ENCODE measurements at regions not wholly inside any gene's neighbourhood (a gene's known extent, or its start where the extent isn't known, plus 50 kb on each side); places are given as distances from the start of the nearest gene placed in this dataset.

DNA sequence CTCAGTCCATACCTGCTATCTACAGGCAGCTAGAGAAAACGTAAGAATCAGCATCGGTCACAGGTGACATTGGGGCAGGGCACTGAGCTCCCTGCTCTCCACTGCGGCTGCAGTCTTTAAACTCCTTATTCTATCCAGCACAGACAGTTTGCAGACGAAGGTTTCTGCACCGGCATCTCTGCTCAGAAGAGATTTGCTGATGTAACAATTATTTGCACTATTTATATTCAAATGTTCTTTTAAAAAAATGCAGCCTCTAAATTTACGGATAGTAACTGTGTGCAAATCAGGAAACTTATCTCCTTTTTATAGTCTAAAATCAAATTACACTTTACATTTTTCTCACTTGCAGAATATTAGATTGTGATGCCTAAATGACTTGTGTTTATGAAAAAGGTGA is 671.0 kb downstream of the VRK1 start:
- H2AFZ ChIP-seq (ENCODE audit: low read depth, low read length), result no peak overlapping the region
- FAIRE-seq (no peak), DNase-seq (ENCODE audit: low read depth, low spot score) (no peak)
- POLR2A ChIA-PET, result no interaction called here
- dilution Hi-C loops (cut with MboI; ENCODE audit: extremely low pct_ligation_motif_present, low sequenced_read_pairs) (no loop called here), intact Hi-C loops (cut with micrococcal nuclease) (no loop called here)
- H3K36me3 ChIP-seq (ENCODE audit: control insufficient read depth in 2 of 2, extremely low read depth in 1 of 2, insufficient read depth in 2 of 2, low read length in 2 of 2), result no peaks in the 10 kb centered on the region
- no peaks in the 10 kb centered on the region for H3K4me1 ChIP-seq (ENCODE audit: control insufficient read depth, extremely low read depth, insufficient read depth, low read length)
- no peak overlapping the region for H3K27ac ChIP-seq (ENCODE audit: insufficient read depth, low read depth, low read length)
- no peak overlapping the region for H3K9ac ChIP-seq (replicated peaks; ENCODE audit: extremely low read depth, insufficient read depth, low read length)
- H3K9me1 ChIP-seq (replicated peaks; ENCODE audit: control insufficient read depth, extremely low read depth, insufficient read depth, low read length), result no peaks in the 10 kb centered on the region
- H3K4me2 ChIP-seq (ENCODE audit: insufficient read depth, low read length), result no peak overlapping the region
- H3K79me2 ChIP-seq (ENCODE audit: control insufficient read depth, insufficient read depth, low read length), result no peaks in the 10 kb centered on the region
- CTCF ChIA-PET, result no interaction called here
- no peaks in the 10 kb centered on the region for H4K20me1 ChIP-seq (replicated peaks; ENCODE audit: control insufficient read depth, extremely low read depth, insufficient read depth, low read length)
- BruUV-seq (replicated peaks), result no TSS peak
- H3K9me3 ChIP-seq (replicated peaks; ENCODE audit: control insufficient read depth, insufficient read depth, low read length), result peaks cover 3% of the 10 kb centered on the region
- no peak overlapping the region for H3K4me3 ChIP-seq (replicated peaks in 1 of 3; ENCODE audit: insufficient read depth in 1 of 3, low read depth in 1 of 3, low read length in 3 of 3)
- H3K27me3 ChIP-seq (ENCODE audit: control insufficient read depth in 2 of 2, insufficient read depth in 2 of 2, low read length in 2 of 2), result no peaks in the 10 kb centered on the region
- TF ChIP-seq POLR2A (IDR thresholded peaks at IDR 0.05; ENCODE audit: low read depth, low read length), result no peak
- TF ChIP-seq POLR2AphosphoS5 (IDR thresholded peaks at IDR 0.05; ENCODE audit: insufficient read depth, low read depth, low read length), result no peak
- no peak for TF ChIP-seq FOS (IDR thresholded peaks at IDR 0.05; ENCODE audit: borderline replicate concordance, insufficient read depth, low read length)
- no peak for TF ChIP-seq MYC (IDR thresholded peaks at IDR 0.05; ENCODE audit: low read depth, low read length)
- TF ChIP-seq JUN (IDR thresholded peaks at IDR 0.05; ENCODE audit: borderline replicate concordance, insufficient read depth, insufficient read length, low read depth), result no peak
- TF ChIP-seq GATA2 (IDR thresholded peaks at IDR 0.05; ENCODE audit: insufficient read depth, insufficient read length, low read depth, low read length), result no peak

DNA sequence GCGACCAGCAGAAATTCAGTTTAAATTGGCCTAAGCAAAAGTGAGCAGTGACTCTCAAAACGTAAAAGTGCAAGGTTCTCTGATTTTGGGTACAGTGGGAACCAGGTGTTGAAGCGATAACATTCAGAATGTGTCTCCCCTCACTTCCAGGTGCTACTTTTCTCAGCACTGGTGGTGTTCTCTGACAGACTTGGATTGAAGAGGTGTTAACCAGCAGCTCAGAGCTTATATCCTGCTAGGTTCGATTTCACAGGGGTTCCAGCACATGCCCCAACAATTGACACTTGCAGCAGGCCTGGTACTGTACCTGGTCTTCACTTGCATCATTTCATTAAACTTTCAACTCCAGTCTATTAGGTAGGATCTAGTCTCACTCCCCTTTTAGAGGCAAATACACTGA is 680.2 kb downstream of the VRK1 start:
- Histone ChIP-seq H2AFZ (ENCODE audit: low read depth, low read length) (no peak overlapping the region), H3K4me2 (ENCODE audit: insufficient read depth, low read length) (no peak overlapping the region), H3K9me1 (replicated peaks; ENCODE audit: control insufficient read depth, extremely low read depth, insufficient read depth, low read length) (no peaks in the 10 kb centered on the region), H3K4me1 (ENCODE audit: control insufficient read depth, extremely low read depth, insufficient read depth, low read length) (no peaks in the 10 kb centered on the region), H3K79me2 (ENCODE audit: control insufficient read depth, insufficient read depth, low read length) (no peaks in the 10 kb centered on the region), H3K9me3 (replicated peaks; ENCODE audit: control insufficient read depth, insufficient read depth, low read length) (peaks cover 6% of the 10 kb centered on the region), H3K9ac (replicated peaks; ENCODE audit: extremely low read depth, insufficient read depth, low read length) (no peak overlapping the region), H3K4me3 (replicated peaks in 1 of 3; ENCODE audit: insufficient read depth in 1 of 3, low read depth in 1 of 3, low read length in 3 of 3) (no peak overlapping the region), H3K27ac (ENCODE audit: insufficient read depth, low read depth, low read length) (no peak overlapping the region), H3K27me3 (ENCODE audit: control insufficient read depth in 2 of 2, insufficient read depth in 2 of 2, low read length in 2 of 2) (no peaks in the 10 kb centered on the region), H4K20me1 (replicated peaks; ENCODE audit: control insufficient read depth, extremely low read depth, insufficient read depth, low read length) (no peaks in the 10 kb centered on the region), H3K36me3 (ENCODE audit: control insufficient read depth in 2 of 2, extremely low read depth in 1 of 2, insufficient read depth in 2 of 2, low read length in 2 of 2) (no peaks in the 10 kb centered on the region)
- dilution Hi-C loops (cut with MboI; ENCODE audit: extremely low pct_ligation_motif_present, low sequenced_read_pairs), result no loop called here
- DNase-seq (ENCODE audit: low read depth, low spot score), result no peak
- CTCF ChIA-PET, result no interaction called here
- intact Hi-C loops (cut with micrococcal nuclease), result no loop called here
- POLR2A ChIA-PET, result no interaction called here
- BruUV-seq (replicated peaks), result no TSS peak
- no peak for FAIRE-seq
- TF ChIP-seq, protein P1, sequence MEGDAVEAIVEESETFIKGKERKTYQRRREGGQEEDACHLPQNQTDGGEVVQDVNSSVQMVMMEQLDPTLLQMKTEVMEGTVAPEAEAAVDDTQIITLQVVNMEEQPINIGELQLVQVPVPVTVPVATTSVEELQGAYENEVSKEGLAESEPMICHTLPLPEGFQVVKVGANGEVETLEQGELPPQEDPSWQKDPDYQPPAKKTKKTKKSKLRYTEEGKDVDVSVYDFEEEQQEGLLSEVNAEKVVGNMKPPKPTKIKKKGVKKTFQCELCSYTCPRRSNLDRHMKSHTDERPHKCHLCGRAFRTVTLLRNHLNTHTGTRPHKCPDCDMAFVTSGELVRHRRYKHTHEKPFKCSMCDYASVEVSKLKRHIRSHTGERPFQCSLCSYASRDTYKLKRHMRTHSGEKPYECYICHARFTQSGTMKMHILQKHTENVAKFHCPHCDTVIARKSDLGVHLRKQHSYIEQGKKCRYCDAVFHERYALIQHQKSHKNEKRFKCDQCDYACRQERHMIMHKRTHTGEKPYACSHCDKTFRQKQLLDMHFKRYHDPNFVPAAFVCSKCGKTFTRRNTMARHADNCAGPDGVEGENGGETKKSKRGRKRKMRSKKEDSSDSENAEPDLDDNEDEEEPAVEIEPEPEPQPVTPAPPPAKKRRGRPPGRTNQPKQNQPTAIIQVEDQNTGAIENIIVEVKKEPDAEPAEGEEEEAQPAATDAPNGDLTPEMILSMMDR (IDR thresholded peaks at IDR 0.05; ENCODE audit: extremely low read depth in 1 of 2, insufficient read depth in 1 of 2, low read depth in 1 of 2, low read length in 2 of 2), result no peak
- TF ChIP-seq GATA2 (IDR thresholded peaks at IDR 0.05; ENCODE audit: insufficient read depth, insufficient read length, low read depth, low read length), result no peak
- no peak for TF ChIP-seq JUN (IDR thresholded peaks at IDR 0.05; ENCODE audit: borderline replicate concordance, insufficient read depth, insufficient read length, low read depth)
- no peak for TF ChIP-seq POLR2A (IDR thresholded peaks at IDR 0.05; ENCODE audit: low read depth, low read length)
- TF ChIP-seq EZH2 (IDR thresholded peaks at IDR 0.05; ENCODE audit: borderline replicate concordance, low read depth, low read length, severe bottlenecking), result no peak
- TF ChIP-seq, protein P2, sequence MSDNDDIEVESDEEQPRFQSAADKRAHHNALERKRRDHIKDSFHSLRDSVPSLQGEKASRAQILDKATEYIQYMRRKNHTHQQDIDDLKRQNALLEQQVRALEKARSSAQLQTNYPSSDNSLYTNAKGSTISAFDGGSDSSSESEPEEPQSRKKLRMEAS (IDR thresholded peaks at IDR 0.05; ENCODE audit: insufficient read depth, insufficient read length), result no peak
- TF ChIP-seq POLR2AphosphoS5 (IDR thresholded peaks at IDR 0.05; ENCODE audit: insufficient read depth, low read depth, low read length), result no peak
